GM23338 (cell line): ENCODE measurements at regions not wholly inside any gene's neighbourhood (a gene's known extent, or its start where the extent isn't known, plus 50 kb on each side); places are given as distances from the start of the nearest gene placed in this dataset.

Source experiments
- ATAC-seq: fragments of 200-7000 bp; cut with Tn5 transposase; 3 replicates; pipeline ENCODE4 v1.9.1; 2020
- DNase-seq: peaks from one replicate; pipeline ENCODE4 v3.0.0-alpha.2; 2015; ENCODE audit warnings: low spot score
- H2AFZ ChIP-seq: fragments of 200-600 bp; sonication (generic); 2 replicates; pipeline ENCODE4 v1.8.0; 2016; ENCODE audit warnings: antibody characterized with exemption, mild to moderate bottlenecking, moderate library complexity
- H3F3A ChIP-seq: fragments of 200-600 bp; sonication (generic); replicated peaks from 2 replicates; pipeline ENCODE4 v1.8.0; 2017; ENCODE audit warnings: antibody characterized with exemption, mixed run types, low read depth
- H3K27ac ChIP-seq: fragments of 200-600 bp; sonication (generic); 2 replicates; pipeline ENCODE4 v1.6.1; 2016; ENCODE audit warnings: low read depth
- H3K27me3 ChIP-seq: fragments of 200-600 bp; sonication (generic); 2 replicates; pipeline ENCODE4 v1.8.0; 2016; ENCODE audit warnings: mild to moderate bottlenecking, mixed run types, moderate library complexity; ENCODE audit not compliant: insufficient read depth
- H3K36me3 ChIP-seq: fragments of 200-600 bp; sonication (generic); 2 replicates; pipeline ENCODE4 v1.8.0; 2016; ENCODE audit warnings: mild to moderate bottlenecking; ENCODE audit not compliant: insufficient read depth
- H3K4me1 ChIP-seq: fragments of 200-600 bp; sonication (generic); 2 replicates; pipeline ENCODE4 v1.8.0; 2016; ENCODE audit warnings: mild to moderate bottlenecking, moderate library complexity; ENCODE audit not compliant: insufficient read depth
- H3K4me2 ChIP-seq: fragments of 200-600 bp; sonication (generic); 2 replicates; pipeline ENCODE4 v1.7.1; 2017; ENCODE audit warnings: mixed run types
- H3K4me3 ChIP-seq: fragments of 200-600 bp; sonication (generic); 2 replicates; pipeline ENCODE4 v1.6.1; 2016; ENCODE audit warnings: mixed run types
- H3K79me2 ChIP-seq: fragments of 200-600 bp; sonication (generic); replicated peaks from 2 replicates; pipeline ENCODE4 v1.8.0; 2017; ENCODE audit warnings: mild to moderate bottlenecking; ENCODE audit not compliant: insufficient read depth
- H3K9me2 ChIP-seq: fragments of 200-600 bp; sonication (generic); 2 replicates; pipeline ENCODE4 v1.8.0; 2017; ENCODE audit not compliant: insufficient read depth
- H4K20me1 ChIP-seq: fragments of 200-600 bp; sonication (generic); replicated peaks from 2 replicates; pipeline ENCODE4 v1.8.0; 2017; ENCODE audit warnings: mild to moderate bottlenecking; ENCODE audit not compliant: insufficient read depth
- H3K27ac Mint-ChIP-seq: 2 replicates; pipeline ENCODE4 v1.8.0; 2020; ENCODE audit warnings: inconsistent platforms, mild to moderate bottlenecking, moderate library complexity, mixed read lengths
- H3K27me3 Mint-ChIP-seq: 3 replicates; pipeline ENCODE4 v1.8.0; 2022; ENCODE audit warnings: low read depth, mild to moderate bottlenecking, moderate library complexity, mixed read lengths, inconsistent platforms; ENCODE audit not compliant: insufficient read depth, poor library complexity
- H3K36me3 Mint-ChIP-seq: 3 replicates; pipeline ENCODE4 v1.8.0; 2021; ENCODE audit warnings: low read depth, mild to moderate bottlenecking, inconsistent platforms, moderate library complexity, mixed read lengths
- H3K4me1 Mint-ChIP-seq: 3 replicates; pipeline ENCODE4 v1.8.0; 2020; ENCODE audit warnings: mild to moderate bottlenecking, inconsistent platforms, mixed read lengths
- H3K4me3 Mint-ChIP-seq: 3 replicates; pipeline ENCODE4 v1.8.0; 2021; ENCODE audit warnings: moderate library complexity, mild to moderate bottlenecking, inconsistent platforms, mixed read lengths
- H3K9me3 Mint-ChIP-seq: 3 replicates; pipeline ENCODE4 v1.8.0; 2020; ENCODE audit warnings: moderate library complexity, mild to moderate bottlenecking, inconsistent platforms, mixed read lengths
- EZH2 ChIP-seq: fragments of 200-600 bp; sonication (generic); IDR thresholded peaks from one replicate; pipeline ENCODE4 v1.8.0; 2017; ENCODE audit warnings: antibody characterized with exemption, mild to moderate bottlenecking, low read depth; ENCODE audit not compliant: unreplicated experiment
- NANOG ChIP-seq: IDR thresholded peaks from 2 replicates; pipeline ENCODE4 v1.6.1; 2016; ENCODE audit warnings: antibody characterized with exemption, borderline replicate concordance
- STAT1 ChIP-seq: IDR thresholded peaks from one replicate; pipeline ENCODE4 v1.6.1; 2016; ENCODE audit warnings: antibody characterized with exemption; ENCODE audit not compliant: unreplicated experiment
- ZNF331 ChIP-seq: fragments of 250-450 bp; sonication (Bioruptor Pico); IDR thresholded peaks from 2 replicates; pipeline ENCODE4 v1.5.0; 2020; ENCODE audit warnings: low read depth, mild to moderate bottlenecking, moderate library complexity
- TF ChIP-seq, protein P1 (sequence below): fragments of 250-450 bp; sonication (Bioruptor Pico); IDR thresholded peaks from 2 replicates; pipeline ENCODE4 v1.5.0; 2020; ENCODE audit warnings: mild to moderate bottlenecking, moderate library complexity
- TF ChIP-seq, protein P2 (sequence below): IDR thresholded peaks from 2 replicates; pipeline ENCODE4 v1.6.1; 2016; ENCODE audit warnings: antibody characterized with exemption

DNA sequence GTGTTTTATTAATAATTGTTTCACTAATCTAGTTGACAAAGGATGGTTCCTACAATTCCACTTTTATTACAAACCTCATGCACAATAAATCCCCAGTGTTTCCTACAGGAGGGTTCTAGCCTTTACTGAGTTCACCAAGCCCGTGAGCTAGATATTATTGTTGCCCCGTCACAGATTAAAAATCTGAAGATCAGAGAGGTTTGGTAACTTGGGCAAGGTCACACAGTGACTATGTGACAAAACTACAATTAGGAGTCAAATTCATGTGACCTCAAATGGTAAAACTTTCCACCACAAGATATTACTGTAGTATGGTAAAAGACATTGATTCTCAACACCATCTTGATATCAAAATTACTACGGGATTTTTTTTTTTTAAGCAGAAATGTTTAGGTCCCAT, 124.6 kb downstream of the BTC start (continued):
- TF ChIP-seq, protein P1, sequence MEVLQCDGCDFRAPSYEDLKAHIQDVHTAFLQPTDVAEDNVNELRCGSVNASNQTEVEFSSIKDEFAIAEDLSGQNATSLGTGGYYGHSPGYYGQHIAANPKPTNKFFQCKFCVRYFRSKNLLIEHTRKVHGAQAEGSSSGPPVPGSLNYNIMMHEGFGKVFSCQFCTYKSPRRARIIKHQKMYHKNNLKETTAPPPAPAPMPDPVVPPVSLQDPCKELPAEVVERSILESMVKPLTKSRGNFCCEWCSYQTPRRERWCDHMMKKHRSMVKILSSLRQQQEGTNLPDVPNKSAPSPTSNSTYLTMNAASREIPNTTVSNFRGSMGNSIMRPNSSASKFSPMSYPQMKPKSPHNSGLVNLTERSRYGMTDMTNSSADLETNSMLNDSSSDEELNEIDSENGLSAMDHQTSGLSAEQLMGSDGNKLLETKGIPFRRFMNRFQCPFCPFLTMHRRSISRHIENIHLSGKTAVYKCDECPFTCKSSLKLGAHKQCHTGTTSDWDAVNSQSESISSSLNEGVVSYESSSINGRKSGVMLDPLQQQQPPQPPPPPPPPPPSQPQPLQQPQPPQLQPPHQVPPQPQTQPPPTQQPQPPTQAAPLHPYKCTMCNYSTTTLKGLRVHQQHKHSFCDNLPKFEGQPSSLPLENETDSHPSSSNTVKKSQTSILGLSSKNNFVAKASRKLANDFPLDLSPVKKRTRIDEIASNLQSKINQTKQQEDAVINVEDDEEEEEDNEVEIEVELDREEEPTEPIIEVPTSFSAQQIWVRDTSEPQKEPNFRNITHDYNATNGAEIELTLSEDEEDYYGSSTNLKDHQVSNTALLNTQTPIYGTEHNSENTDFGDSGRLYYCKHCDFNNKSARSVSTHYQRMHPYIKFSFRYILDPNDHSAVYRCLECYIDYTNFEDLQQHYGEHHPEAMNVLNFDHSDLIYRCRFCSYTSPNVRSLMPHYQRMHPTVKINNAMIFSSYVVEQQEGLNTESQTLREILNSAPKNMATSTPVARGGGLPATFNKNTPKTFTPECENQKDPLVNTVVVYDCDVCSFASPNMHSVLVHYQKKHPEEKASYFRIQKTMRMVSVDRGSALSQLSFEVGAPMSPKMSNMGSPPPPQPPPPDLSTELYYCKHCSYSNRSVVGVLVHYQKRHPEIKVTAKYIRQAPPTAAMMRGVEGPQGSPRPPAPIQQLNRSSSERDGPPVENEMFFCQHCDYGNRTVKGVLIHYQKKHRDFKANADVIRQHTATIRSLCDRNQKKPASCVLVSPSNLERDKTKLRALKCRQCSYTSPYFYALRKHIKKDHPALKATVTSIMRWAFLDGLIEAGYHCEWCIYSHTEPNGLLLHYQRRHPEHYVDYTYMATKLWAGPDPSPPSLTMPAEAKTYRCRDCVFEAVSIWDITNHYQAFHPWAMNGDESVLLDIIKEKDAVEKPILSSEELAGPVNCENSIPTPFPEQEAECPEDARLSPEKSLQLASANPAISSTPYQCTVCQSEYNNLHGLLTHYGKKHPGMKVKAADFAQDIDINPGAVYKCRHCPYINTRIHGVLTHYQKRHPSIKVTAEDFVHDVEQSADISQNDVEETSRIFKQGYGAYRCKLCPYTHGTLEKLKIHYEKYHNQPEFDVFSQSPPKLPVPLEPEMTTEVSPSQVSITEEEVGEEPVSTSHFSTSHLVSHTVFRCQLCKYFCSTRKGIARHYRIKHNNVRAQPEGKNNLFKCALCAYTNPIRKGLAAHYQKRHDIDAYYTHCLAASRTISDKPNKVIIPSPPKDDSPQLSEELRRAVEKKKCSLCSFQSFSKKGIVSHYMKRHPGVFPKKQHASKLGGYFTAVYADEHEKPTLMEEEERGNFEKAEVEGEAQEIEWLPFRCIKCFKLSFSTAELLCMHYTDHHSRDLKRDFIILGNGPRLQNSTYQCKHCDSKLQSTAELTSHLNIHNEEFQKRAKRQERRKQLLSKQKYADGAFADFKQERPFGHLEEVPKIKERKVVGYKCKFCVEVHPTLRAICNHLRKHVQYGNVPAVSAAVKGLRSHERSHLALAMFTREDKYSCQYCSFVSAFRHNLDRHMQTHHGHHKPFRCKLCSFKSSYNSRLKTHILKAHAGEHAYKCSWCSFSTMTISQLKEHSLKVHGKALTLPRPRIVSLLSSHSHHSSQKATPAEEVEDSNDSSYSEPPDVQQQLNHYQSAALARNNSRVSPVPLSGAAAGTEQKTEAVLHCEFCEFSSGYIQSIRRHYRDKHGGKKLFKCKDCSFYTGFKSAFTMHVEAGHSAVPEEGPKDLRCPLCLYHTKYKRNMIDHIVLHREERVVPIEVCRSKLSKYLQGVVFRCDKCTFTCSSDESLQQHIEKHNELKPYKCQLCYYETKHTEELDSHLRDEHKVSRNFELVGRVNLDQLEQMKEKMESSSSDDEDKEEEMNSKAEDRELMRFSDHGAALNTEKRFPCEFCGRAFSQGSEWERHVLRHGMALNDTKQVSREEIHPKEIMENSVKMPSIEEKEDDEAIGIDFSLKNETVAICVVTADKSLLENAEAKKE (CRISPR knock-in tag): no peak
- TF ChIP-seq NANOG (no peak), EZH2 (no peak), STAT1 (no peak), ZNF331 (no peak)
- TF ChIP-seq, protein P2, sequence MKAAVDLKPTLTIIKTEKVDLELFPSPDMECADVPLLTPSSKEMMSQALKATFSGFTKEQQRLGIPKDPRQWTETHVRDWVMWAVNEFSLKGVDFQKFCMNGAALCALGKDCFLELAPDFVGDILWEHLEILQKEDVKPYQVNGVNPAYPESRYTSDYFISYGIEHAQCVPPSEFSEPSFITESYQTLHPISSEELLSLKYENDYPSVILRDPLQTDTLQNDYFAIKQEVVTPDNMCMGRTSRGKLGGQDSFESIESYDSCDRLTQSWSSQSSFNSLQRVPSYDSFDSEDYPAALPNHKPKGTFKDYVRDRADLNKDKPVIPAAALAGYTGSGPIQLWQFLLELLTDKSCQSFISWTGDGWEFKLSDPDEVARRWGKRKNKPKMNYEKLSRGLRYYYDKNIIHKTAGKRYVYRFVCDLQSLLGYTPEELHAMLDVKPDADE: no peak

DNA sequence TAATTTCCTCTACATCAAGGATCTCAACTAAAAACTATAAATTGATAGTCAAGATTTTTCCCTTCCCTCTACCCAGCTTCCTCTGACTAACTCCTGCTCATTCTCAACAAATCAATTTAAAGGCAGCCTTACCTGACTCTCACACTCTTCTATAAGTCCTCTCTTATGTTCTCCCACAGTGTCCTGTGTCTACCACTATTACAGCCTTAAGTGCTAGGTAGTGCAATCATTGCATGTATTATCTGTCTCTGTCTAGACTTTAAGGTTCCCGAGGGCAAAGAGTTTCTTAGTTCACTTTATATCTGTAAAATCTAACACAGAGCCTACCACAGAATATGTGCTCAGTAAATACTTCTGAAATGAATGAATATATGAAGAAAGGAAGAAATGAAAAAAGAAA, 123.7 kb downstream of the BTC start:
- Histone ChIP-seq H3K4me3 (no peak overlapping the region), H3K79me2 (no peaks in the 10 kb centered on the region), H3K36me3 (no peaks in the 10 kb centered on the region), H3K27me3 (no peaks in the 10 kb centered on the region), H3F3A (no peaks in the 10 kb centered on the region), H3K9me2 (no peaks in the 10 kb centered on the region), H3K27ac (no peak overlapping the region), H3K4me1 (peaks cover 25% of the 10 kb centered on the region), H3K4me2 (no peak overlapping the region), H2AFZ (no peak overlapping the region), H4K20me1 (no peaks in the 10 kb centered on the region)
- Mint-ChIP-seq H3K9me3 (no peaks in the 10 kb centered on the region), H3K4me1 (peaks cover 31% of the 10 kb centered on the region), H3K4me3 (no peak overlapping the region), H3K27me3 (no peaks in the 10 kb centered on the region), H3K27ac (no peak overlapping the region), H3K36me3 (no peaks in the 10 kb centered on the region; the same call in 2 of the 3 replicates)
- DNase-seq (no peak), ATAC-seq (no peak)
- no peak for TF ChIP-seq EZH2
- TF ChIP-seq, protein P2: no peak
- TF ChIP-seq, protein P1 (CRISPR knock-in tag): no peak
- no peak for TF ChIP-seq NANOG
